ENCODE measurements at regions not wholly inside any gene's neighbourhood (a gene's known extent, or its start where the extent isn't known, plus 50 kb on each side); places are given as distances from the start of the nearest gene placed in this dataset.

DNA sequence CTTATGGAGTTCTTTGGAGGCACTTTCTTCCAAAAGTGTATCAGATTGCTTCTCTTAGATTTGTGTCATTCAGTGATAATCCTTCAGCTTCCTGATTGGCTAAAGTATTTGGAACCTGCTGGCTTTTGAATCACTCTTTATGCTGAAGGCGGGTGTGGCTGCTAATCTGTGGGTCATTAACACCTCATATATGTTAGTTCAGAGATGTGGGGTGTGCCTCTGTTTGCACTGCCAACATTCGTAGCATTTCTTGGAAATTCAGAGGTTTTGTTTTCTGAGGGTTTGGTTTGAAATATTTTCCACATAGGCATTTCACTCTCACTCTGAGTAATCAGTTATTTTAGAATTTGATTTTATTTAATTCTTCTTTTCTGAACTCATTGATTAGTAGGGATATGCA is 1604.4 kb upstream of the ACVR2A start:
- no peak overlapping the region for H3K27ac ChIP-seq (replicated peaks)
- TF ChIP-seq SPI1 (IDR thresholded peaks at IDR 0.05; ENCODE audit: borderline replicate concordance, low read depth) (no peak), POLR2AphosphoS5 (IDR thresholded peaks at IDR 0.05; ENCODE audit: low read depth) (no peak), GABPA (IDR thresholded peaks at IDR 0.05; ENCODE audit: low read depth) (no peak)
- TF ChIP-seq, protein P1, sequence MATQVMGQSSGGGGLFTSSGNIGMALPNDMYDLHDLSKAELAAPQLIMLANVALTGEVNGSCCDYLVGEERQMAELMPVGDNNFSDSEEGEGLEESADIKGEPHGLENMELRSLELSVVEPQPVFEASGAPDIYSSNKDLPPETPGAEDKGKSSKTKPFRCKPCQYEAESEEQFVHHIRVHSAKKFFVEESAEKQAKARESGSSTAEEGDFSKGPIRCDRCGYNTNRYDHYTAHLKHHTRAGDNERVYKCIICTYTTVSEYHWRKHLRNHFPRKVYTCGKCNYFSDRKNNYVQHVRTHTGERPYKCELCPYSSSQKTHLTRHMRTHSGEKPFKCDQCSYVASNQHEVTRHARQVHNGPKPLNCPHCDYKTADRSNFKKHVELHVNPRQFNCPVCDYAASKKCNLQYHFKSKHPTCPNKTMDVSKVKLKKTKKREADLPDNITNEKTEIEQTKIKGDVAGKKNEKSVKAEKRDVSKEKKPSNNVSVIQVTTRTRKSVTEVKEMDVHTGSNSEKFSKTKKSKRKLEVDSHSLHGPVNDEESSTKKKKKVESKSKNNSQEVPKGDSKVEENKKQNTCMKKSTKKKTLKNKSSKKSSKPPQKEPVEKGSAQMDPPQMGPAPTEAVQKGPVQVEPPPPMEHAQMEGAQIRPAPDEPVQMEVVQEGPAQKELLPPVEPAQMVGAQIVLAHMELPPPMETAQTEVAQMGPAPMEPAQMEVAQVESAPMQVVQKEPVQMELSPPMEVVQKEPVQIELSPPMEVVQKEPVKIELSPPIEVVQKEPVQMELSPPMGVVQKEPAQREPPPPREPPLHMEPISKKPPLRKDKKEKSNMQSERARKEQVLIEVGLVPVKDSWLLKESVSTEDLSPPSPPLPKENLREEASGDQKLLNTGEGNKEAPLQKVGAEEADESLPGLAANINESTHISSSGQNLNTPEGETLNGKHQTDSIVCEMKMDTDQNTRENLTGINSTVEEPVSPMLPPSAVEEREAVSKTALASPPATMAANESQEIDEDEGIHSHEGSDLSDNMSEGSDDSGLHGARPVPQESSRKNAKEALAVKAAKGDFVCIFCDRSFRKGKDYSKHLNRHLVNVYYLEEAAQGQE (IDR thresholded peaks at IDR 0.05; ENCODE audit: insufficient replicate concordance, low read depth): no peak
- TF ChIP-seq, protein P2, sequence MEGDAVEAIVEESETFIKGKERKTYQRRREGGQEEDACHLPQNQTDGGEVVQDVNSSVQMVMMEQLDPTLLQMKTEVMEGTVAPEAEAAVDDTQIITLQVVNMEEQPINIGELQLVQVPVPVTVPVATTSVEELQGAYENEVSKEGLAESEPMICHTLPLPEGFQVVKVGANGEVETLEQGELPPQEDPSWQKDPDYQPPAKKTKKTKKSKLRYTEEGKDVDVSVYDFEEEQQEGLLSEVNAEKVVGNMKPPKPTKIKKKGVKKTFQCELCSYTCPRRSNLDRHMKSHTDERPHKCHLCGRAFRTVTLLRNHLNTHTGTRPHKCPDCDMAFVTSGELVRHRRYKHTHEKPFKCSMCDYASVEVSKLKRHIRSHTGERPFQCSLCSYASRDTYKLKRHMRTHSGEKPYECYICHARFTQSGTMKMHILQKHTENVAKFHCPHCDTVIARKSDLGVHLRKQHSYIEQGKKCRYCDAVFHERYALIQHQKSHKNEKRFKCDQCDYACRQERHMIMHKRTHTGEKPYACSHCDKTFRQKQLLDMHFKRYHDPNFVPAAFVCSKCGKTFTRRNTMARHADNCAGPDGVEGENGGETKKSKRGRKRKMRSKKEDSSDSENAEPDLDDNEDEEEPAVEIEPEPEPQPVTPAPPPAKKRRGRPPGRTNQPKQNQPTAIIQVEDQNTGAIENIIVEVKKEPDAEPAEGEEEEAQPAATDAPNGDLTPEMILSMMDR (IDR thresholded peaks at IDR 0.05; ENCODE audit: insufficient read depth, low read length): no peak
- H3K4me3 ChIP-seq (replicated peaks; ENCODE audit: insufficient read depth, low read length): no peak overlapping the region
- H3K27me3 ChIP-seq (ENCODE audit: insufficient read depth, poor library complexity, severe bottlenecking): no peaks in the 10 kb centered on the region
- no peak for DNase-seq (ENCODE audit: low read depth in 1 of 2, low spot score in 1 of 2)

DNA sequence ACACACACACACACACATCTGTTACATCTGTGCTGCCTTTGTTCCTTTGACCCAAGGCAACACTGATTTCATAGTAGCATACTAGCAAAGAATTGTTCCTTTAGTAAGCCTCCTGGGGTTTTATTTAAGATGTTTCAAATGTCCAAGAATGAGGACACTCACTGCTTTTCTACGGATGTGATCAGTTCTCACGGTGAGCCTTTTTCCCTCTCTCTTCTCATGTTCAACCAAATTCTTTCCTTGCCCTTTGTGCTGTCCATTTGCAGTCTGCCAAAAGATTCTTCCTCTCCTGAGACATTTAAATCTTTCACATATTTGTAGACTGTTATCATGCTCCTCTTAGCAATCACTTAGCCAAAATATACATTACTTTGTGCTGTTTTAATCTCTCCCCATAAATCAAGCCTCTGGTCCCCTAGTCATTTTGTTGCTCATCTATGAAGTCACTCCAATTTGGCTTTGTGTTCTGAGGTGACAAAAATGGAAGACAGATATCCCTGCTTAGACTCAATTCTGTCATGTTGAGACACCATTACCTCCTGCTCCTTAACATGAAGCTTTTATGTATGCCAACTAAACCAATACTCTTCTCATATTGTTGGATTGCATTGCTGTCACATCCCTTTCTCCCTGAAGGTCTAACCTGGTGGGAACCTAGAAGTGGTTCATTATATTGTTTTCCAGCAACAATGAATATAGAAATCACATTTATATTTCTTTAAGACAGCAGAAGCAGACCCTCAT is 1605.3 kb upstream of the ACVR2A start:
- no peak overlapping the region for H3K27ac ChIP-seq (replicated peaks)
- TF ChIP-seq GABPA (IDR thresholded peaks at IDR 0.05; ENCODE audit: low read depth): no peak
- TF ChIP-seq, protein P2 (IDR thresholded peaks at IDR 0.05; ENCODE audit: insufficient read depth, low read length): no peak
- TF ChIP-seq, protein P1 (IDR thresholded peaks at IDR 0.05; ENCODE audit: insufficient replicate concordance, low read depth): no peak
- TF ChIP-seq SPI1 (IDR thresholded peaks at IDR 0.05; ENCODE audit: borderline replicate concordance, low read depth): no peak
- TF ChIP-seq POLR2AphosphoS5 (IDR thresholded peaks at IDR 0.05; ENCODE audit: low read depth): no peak
- H3K4me3 ChIP-seq (replicated peaks; ENCODE audit: insufficient read depth, low read length): no peak overlapping the region
- H3K27me3 ChIP-seq (ENCODE audit: insufficient read depth, poor library complexity, severe bottlenecking): no peaks in the 10 kb centered on the region
- DNase-seq (ENCODE audit: low read depth in 1 of 2, low spot score in 1 of 2): no peak

DNA sequence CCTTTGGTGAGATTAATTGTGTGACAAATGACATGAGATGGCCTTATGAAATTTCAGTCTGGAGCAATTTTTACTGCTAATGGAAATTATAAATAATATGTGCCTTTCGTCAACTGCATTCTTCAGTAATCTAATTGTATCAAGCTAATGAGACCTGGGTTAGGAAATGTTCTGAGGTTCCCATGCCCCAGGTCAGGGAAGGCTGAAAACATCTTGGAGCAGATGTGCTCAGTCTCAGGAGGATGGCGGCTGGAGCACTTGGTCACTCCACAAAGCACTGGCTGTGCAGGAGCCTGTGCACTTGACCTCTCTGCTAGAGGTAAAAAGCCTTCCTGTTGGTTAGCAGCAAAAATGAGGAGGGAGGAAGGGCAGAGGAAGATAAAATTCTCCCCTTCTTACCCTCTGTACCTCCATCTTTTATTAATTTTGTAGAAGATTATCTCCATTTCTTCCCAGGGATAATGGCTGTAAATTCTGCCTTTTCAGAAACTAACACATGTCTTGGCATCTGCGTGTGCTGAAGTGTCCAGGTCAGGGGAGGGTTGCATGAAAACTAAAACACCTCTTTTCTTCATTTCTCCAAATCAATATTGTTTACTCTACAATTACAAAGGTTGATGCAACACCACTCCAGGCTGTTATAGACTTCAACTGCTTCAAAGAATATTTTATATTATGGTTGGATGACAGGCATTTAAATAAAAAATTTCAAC is 1606.4 kb upstream of the ACVR2A start:
- Histone ChIP-seq H3K27ac (replicated peaks) (no peak overlapping the region), H3K4me3 (replicated peaks; ENCODE audit: insufficient read depth, low read length) (no peak overlapping the region), H3K27me3 (ENCODE audit: insufficient read depth, poor library complexity, severe bottlenecking) (no peaks in the 10 kb centered on the region)
- DNase-seq (ENCODE audit: low read depth in 1 of 2, low spot score in 1 of 2): no peak
- TF ChIP-seq, protein P1 (IDR thresholded peaks at IDR 0.05; ENCODE audit: insufficient replicate concordance, low read depth): no peak
- TF ChIP-seq, protein P2 (IDR thresholded peaks at IDR 0.05; ENCODE audit: insufficient read depth, low read length): no peak
- no peak for TF ChIP-seq GABPA (IDR thresholded peaks at IDR 0.05; ENCODE audit: low read depth)
- TF ChIP-seq SPI1 (IDR thresholded peaks at IDR 0.05; ENCODE audit: borderline replicate concordance, low read depth): no peak
- no peak for TF ChIP-seq POLR2AphosphoS5 (IDR thresholded peaks at IDR 0.05; ENCODE audit: low read depth)

All from HL-60 (cell line).